ENCODE measurements at regions not wholly inside any gene's neighbourhood (a gene's known extent, or its start where the extent isn't known, plus 50 kb on each side); places are given as distances from the start of the nearest gene placed in this dataset.

GRCh38 chr2:219707496-219708285, 80.3 kb downstream of the SLC4A3 start:
- Histone ChIP-seq H3K27ac (ENCODE audit: low read depth, low read length) (no peak overlapping the region), H3K9ac (ENCODE audit: low read length in 5 of 5) (no peak overlapping the region), H3K36me3 (ENCODE audit: control insufficient read depth in 5 of 5, insufficient read depth in 5 of 5, low read length in 5 of 5) (no peaks in the 10 kb centered on the region), H3K27me3 (ENCODE audit: control insufficient read depth in 5 of 5, insufficient read depth in 4 of 5, low read length in 5 of 5) (peaks cover 3 to 21% (median 16%) of the 10 kb centered on the region in 5 donors), H3K4me1 (ENCODE audit: control insufficient read depth in 5 of 5, insufficient read depth in 5 of 5, low read length in 5 of 5) (no peaks in the 10 kb centered on the region), H3K4me3 (ENCODE audit: low read depth in 1 of 5, low read length in 5 of 5) (no peak overlapping the region), H3K9me3 (ENCODE audit: control insufficient read depth in 5 of 5, low read length in 5 of 5) (no peaks in the 10 kb centered on the region)

- no peaks in the 10 kb centered on the region for H3K36me3 ChIP-seq (ENCODE audit: control insufficient read depth in 5 of 5, insufficient read depth in 5 of 5, low read length in 5 of 5)
- H3K27ac ChIP-seq (ENCODE audit: low read depth, low read length) = no peak overlapping the region
- no peaks in the 10 kb centered on the region for H3K4me1 ChIP-seq (ENCODE audit: control insufficient read depth in 5 of 5, insufficient read depth in 5 of 5, low read length in 5 of 5)
- peaks cover 3 to 17% (median 9%) of the 10 kb centered on the region in 5 donors for H3K27me3 ChIP-seq (ENCODE audit: control insufficient read depth in 5 of 5, insufficient read depth in 4 of 5, low read length in 5 of 5)
- no peak overlapping the region for H3K4me3 ChIP-seq (ENCODE audit: low read depth in 1 of 5, low read length in 5 of 5)
- peaks cover 0 to 4% (median 0%) of the 10 kb centered on the region in 5 donors for H3K9me3 ChIP-seq (ENCODE audit: control insufficient read depth in 5 of 5, low read length in 5 of 5)
- H3K9ac ChIP-seq (ENCODE audit: low read length in 5 of 5) = no peak overlapping the region
These were observed 81.9 kb downstream of the SLC4A3 start for GRCh38 chr2:219709331-219709761.

- H3K36me3 ChIP-seq (ENCODE audit: control insufficient read depth in 5 of 5, insufficient read depth in 5 of 5, low read length in 5 of 5) = no peaks in the 10 kb centered on the region
- no peak overlapping the region for H3K9ac ChIP-seq (ENCODE audit: low read length in 5 of 5)
- H3K27ac ChIP-seq (ENCODE audit: low read depth, low read length) = no peak overlapping the region
- peaks cover 0 to 4% (median 0%) of the 10 kb centered on the region in 5 donors for H3K9me3 ChIP-seq (ENCODE audit: control insufficient read depth in 5 of 5, low read length in 5 of 5)
- H3K4me3 ChIP-seq (ENCODE audit: low read depth in 1 of 5, low read length in 5 of 5) = no peak overlapping the region
- no peaks in the 10 kb centered on the region for H3K4me1 ChIP-seq (ENCODE audit: control insufficient read depth in 5 of 5, insufficient read depth in 5 of 5, low read length in 5 of 5)
- H3K27me3 ChIP-seq (ENCODE audit: control insufficient read depth in 5 of 5, insufficient read depth in 4 of 5, low read length in 5 of 5) = no peaks in the 10 kb centered on the region
These were observed 85.7 kb downstream of the SLC4A3 start for GRCh38 chr2:219713110-219713509.

- Histone ChIP-seq H3K27ac (ENCODE audit: low read depth, low read length) (no peak overlapping the region), H3K27me3 (ENCODE audit: control insufficient read depth in 5 of 5, insufficient read depth in 4 of 5, low read length in 5 of 5) (no peaks in the 10 kb centered on the region), H3K4me3 (ENCODE audit: low read depth in 1 of 5, low read length in 5 of 5) (no peak overlapping the region), H3K9me3 (ENCODE audit: control insufficient read depth in 5 of 5, low read length in 5 of 5) (peaks cover 0 to 4% (median 0%) of the 10 kb centered on the region in 5 donors), H3K4me1 (ENCODE audit: control insufficient read depth in 5 of 5, insufficient read depth in 5 of 5, low read length in 5 of 5) (no peaks in the 10 kb centered on the region), H3K9ac (ENCODE audit: low read length in 5 of 5) (no peak overlapping the region), H3K36me3 (ENCODE audit: control insufficient read depth in 5 of 5, insufficient read depth in 5 of 5, low read length in 5 of 5) (no peaks in the 10 kb centered on the region)
These were observed 87.4 kb downstream of the SLC4A3 start for GRCh38 chr2:219714681-219715400.

GRCh38 chr2:219718066-219718465, 90.6 kb downstream of the SLC4A3 start:
- no peak overlapping the region for H3K9ac ChIP-seq (ENCODE audit: low read length in 5 of 5)
- H3K4me3 ChIP-seq (ENCODE audit: low read depth in 1 of 5, low read length in 5 of 5) = no peak overlapping the region
- H3K27me3 ChIP-seq (ENCODE audit: control insufficient read depth in 5 of 5, insufficient read depth in 4 of 5, low read length in 5 of 5) = no peaks in the 10 kb centered on the region
- peaks cover 0 to 2% (median 0%) of the 10 kb centered on the region in 5 donors for H3K9me3 ChIP-seq (ENCODE audit: control insufficient read depth in 5 of 5, low read length in 5 of 5)
- no peak overlapping the region for H3K27ac ChIP-seq (ENCODE audit: low read depth, low read length)
- H3K4me1 ChIP-seq (ENCODE audit: control insufficient read depth in 5 of 5, insufficient read depth in 5 of 5, low read length in 5 of 5) = no peaks in the 10 kb centered on the region
- H3K36me3 ChIP-seq (ENCODE audit: control insufficient read depth in 5 of 5, insufficient read depth in 5 of 5, low read length in 5 of 5) = no peaks in the 10 kb centered on the region

GRCh38 chr2:219719521-219719920, 92.1 kb downstream of the SLC4A3 start:
- H3K27me3 ChIP-seq (ENCODE audit: control insufficient read depth in 5 of 5, insufficient read depth in 4 of 5, low read length in 5 of 5) = no peaks in the 10 kb centered on the region
- no peak overlapping the region for H3K9ac ChIP-seq (ENCODE audit: low read length in 5 of 5)
- no peaks in the 10 kb centered on the region for H3K36me3 ChIP-seq (ENCODE audit: control insufficient read depth in 5 of 5, insufficient read depth in 5 of 5, low read length in 5 of 5)
- no peaks in the 10 kb centered on the region for H3K4me1 ChIP-seq (ENCODE audit: control insufficient read depth in 5 of 5, insufficient read depth in 5 of 5, low read length in 5 of 5)
- H3K9me3 ChIP-seq (ENCODE audit: control insufficient read depth in 5 of 5, low read length in 5 of 5) = no peaks in the 10 kb centered on the region
- H3K27ac ChIP-seq (ENCODE audit: low read depth, low read length) = no peak overlapping the region
- H3K4me3 ChIP-seq (ENCODE audit: low read depth in 1 of 5, low read length in 5 of 5) = no peak overlapping the region

- no peaks in the 10 kb centered on the region for H3K27me3 ChIP-seq (ENCODE audit: control insufficient read depth in 5 of 5, insufficient read depth in 4 of 5, low read length in 5 of 5)
- no peaks in the 10 kb centered on the region for H3K36me3 ChIP-seq (ENCODE audit: control insufficient read depth in 5 of 5, insufficient read depth in 5 of 5, low read length in 5 of 5)
- no peak overlapping the region for H3K4me3 ChIP-seq (ENCODE audit: low read depth in 1 of 5, low read length in 5 of 5)
- H3K4me1 ChIP-seq (ENCODE audit: control insufficient read depth in 5 of 5, insufficient read depth in 5 of 5, low read length in 5 of 5) = no peaks in the 10 kb centered on the region
- no peaks in the 10 kb centered on the region for H3K9me3 ChIP-seq (ENCODE audit: control insufficient read depth in 5 of 5, low read length in 5 of 5)
- H3K9ac ChIP-seq (ENCODE audit: low read length in 5 of 5) = no peak overlapping the region
- H3K27ac ChIP-seq (ENCODE audit: low read depth, low read length) = no peak overlapping the region
These were observed 93.5 kb downstream of the SLC4A3 start for GRCh38 chr2:219720956-219721355.

- Histone ChIP-seq H3K36me3 (ENCODE audit: control insufficient read depth in 5 of 5, insufficient read depth in 5 of 5, low read length in 5 of 5) (no peaks in the 10 kb centered on the region), H3K9ac (ENCODE audit: low read length in 5 of 5) (no peak overlapping the region), H3K4me3 (ENCODE audit: low read depth in 1 of 5, low read length in 5 of 5) (no peak overlapping the region), H3K27me3 (ENCODE audit: control insufficient read depth in 5 of 5, insufficient read depth in 4 of 5, low read length in 5 of 5) (peaks cover 0 to 3% (median 0%) of the 10 kb centered on the region in 5 donors), H3K27ac (ENCODE audit: low read depth, low read length) (no peak overlapping the region), H3K4me1 (ENCODE audit: control insufficient read depth in 5 of 5, insufficient read depth in 5 of 5, low read length in 5 of 5) (no peaks in the 10 kb centered on the region), H3K9me3 (ENCODE audit: control insufficient read depth in 5 of 5, low read length in 5 of 5) (no peaks in the 10 kb centered on the region)
These were observed 94.9 kb downstream of the SLC4A3 start for GRCh38 chr2:219722276-219722879.

GRCh38 chr2:219723311-219723710, 95.9 kb downstream of the SLC4A3 start:
- H3K27me3 ChIP-seq (ENCODE audit: control insufficient read depth in 5 of 5, insufficient read depth in 4 of 5, low read length in 5 of 5) = peaks cover 0 to 4% (median 3%) of the 10 kb centered on the region in 5 donors
- H3K27ac ChIP-seq (ENCODE audit: low read depth, low read length) = no peak overlapping the region
- no peak overlapping the region for H3K4me3 ChIP-seq (ENCODE audit: low read depth in 1 of 5, low read length in 5 of 5)
- H3K9ac ChIP-seq (ENCODE audit: low read length in 5 of 5) = no peak overlapping the region
- no peaks in the 10 kb centered on the region for H3K9me3 ChIP-seq (ENCODE audit: control insufficient read depth in 5 of 5, low read length in 5 of 5)
- H3K36me3 ChIP-seq (ENCODE audit: control insufficient read depth in 5 of 5, insufficient read depth in 5 of 5, low read length in 5 of 5) = no peaks in the 10 kb centered on the region
- H3K4me1 ChIP-seq (ENCODE audit: control insufficient read depth in 5 of 5, insufficient read depth in 5 of 5, low read length in 5 of 5) = peaks cover 0 to under 1% (median 0%) of the 10 kb centered on the region in 5 donors

GRCh38 chr2:219724628-219725027, 97.2 kb downstream of the SLC4A3 start:
- H3K4me3 ChIP-seq (ENCODE audit: low read depth in 1 of 5, low read length in 5 of 5) = no peak overlapping the region
- no peak overlapping the region for H3K27ac ChIP-seq (ENCODE audit: low read depth, low read length)
- no peaks in the 10 kb centered on the region for H3K9me3 ChIP-seq (ENCODE audit: control insufficient read depth in 5 of 5, low read length in 5 of 5)
- no peak overlapping the region for H3K9ac ChIP-seq (ENCODE audit: low read length in 5 of 5)
- H3K36me3 ChIP-seq (ENCODE audit: control insufficient read depth in 5 of 5, insufficient read depth in 5 of 5, low read length in 5 of 5) = no peaks in the 10 kb centered on the region
- H3K27me3 ChIP-seq (ENCODE audit: control insufficient read depth in 5 of 5, insufficient read depth in 4 of 5, low read length in 5 of 5) = peaks cover 0 to 9% (median 7%) of the 10 kb centered on the region in 5 donors
- H3K4me1 ChIP-seq (ENCODE audit: control insufficient read depth in 5 of 5, insufficient read depth in 5 of 5, low read length in 5 of 5) = peaks cover 0 to 5% (median 0%) of the 10 kb centered on the region in 5 donors

All from subcutaneous abdominal adipose tissue (tissue), 5 donors.